ENCODE measurements at regions not wholly inside any gene's neighbourhood (a gene's known extent, or its start where the extent isn't known, plus 50 kb on each side); places are given as distances from the start of the nearest gene placed in this dataset.
"Not testable (repeated sequence)": the region's sequence is repeated elsewhere in the genome, so short reads cannot be mapped to it uniquely, and the experiment has no call there.

DNA sequence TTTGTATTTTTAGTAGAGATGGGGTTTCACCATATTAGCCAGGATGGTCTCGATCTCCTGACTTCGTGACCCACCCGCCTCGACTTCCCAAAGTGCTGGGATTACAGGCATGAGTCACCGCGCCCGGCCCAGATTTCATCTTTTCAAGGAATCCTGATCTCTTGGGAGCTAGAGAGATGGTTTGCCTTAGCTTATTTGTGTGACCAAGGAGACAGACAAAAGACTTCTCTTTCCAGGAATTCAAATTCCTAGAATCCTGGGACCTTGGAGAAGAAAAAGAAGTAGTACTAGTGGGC, 337.1 kb upstream of the KLF4 start:
- not testable (repeated sequence) for DNase-seq

DNA sequence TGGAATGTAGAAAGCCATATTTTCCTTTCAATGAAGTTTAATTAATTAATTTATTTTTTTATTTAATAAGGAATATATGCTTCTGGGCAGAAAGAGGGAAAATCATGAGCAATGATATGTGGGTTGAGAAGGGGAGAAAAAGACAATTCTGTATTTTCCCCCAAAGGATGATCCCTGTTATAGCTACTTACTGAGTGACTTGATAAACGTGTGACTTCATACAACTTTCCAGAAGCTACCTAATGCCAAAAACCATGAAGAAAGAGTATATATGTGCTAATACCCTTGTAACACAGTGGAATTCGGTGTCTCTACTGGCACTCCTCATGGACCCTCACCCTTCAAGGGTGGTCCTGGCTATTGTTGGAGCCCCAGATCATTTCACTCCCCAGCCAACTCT, 335.0 kb upstream of the KLF4 start:
- no peak for DNase-seq

DNA sequence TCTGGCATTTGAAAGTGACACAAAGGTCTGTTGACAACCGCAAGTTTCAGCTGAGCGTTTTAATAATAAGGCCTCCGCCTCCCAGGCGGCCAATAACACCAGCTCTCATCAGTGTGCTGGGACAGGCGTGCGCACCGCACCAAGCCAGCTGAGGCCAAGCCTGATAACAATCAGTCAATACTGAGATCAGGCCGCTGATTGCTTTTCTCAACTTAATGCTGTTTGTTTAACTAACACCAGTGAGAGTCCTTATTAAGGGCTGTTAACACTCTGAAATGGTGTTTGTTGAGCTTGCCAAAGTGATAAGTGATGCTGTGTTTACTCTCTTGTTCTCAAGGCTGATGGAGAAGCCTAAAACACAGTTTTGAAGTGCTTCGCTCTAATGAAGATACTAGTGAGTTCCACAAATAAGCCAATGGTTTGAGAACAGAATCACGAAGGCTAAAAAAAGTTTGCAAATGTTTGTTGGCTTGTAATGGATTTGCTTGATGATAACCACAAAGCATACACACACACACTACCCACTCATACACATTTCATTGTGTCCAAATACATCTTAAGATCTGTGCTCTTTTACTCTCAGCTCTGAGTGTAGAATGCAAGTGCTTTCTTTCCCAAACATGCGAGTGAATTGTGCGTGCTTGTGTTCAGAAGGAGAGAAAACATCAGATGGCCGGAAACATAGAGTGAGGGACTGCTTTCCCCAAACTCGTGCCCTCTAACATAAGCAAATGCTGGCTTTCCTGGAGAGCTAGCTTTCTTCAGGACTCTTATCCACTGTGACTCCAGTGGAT, 330.4 kb upstream of the KLF4 start:
- DNase-seq, result peak; percentile 16

GRCh38 chr9:107818503-107818829, 328.9 kb upstream of the KLF4 start:
- not testable (repeated sequence) for DNase-seq

DNA sequence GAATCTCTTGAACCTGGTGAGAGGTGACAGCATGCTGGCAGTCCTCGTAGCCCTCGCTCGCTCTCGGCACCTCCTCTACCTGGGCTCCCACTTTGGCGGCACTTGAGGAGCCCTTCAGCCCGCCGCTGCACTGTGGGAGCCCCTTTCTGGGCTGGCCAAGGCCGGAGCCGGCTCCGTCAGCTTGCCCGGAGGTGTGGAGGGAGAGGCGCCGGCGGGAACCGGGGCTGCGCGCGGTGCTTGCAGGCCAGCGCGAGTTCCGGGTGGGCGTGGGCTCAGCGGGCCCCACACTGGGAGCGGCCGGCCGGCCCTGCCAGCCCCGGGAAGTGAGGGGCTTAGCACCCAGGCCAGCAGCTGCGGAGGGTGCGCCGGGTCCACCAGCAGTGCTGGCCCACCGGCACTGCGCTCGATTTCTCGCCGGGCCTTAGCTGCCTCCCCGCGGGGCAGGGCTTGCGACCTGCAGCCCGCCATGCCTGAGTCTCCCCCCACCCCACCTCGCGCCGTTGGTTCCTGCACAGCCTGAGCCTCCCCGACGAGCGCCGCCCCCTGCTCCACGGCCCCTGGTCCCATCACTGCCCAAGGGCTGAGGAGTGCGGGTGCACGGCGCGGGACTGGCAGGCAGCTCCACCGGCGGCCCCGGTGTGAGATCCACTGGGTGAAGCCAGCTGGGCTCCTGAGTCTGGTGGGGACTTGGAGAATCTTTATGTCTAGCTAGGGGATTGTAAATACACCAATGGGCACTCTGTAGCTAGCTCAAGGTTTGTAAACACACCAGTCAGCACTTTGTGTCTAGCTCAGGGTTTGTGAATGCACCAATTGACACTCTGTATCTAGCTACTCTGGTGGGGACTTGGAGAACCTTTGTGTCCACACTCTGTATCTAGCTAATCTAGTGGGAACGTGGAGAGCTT, 328.3 kb upstream of the KLF4 start:
- DNase-seq, result not testable (repeated sequence)

GRCh38 chr9:107816561-107817021, 327.0 kb upstream of the KLF4 start:
- peak; percentile 72 for DNase-seq

- peak; percentile 21 for DNase-seq
Measured at GRCh38 chr9:107815782-107816560, 326.4 kb upstream of the KLF4 start.

GRCh38 chr9:107813287-107813686, 323.7 kb upstream of the KLF4 start:
- DNase-seq, result no peak

GRCh38 chr9:107810461-107810961, 320.9 kb upstream of the KLF4 start:
- no peak for DNase-seq

GRCh38 chr9:107809871-107810460, 320.4 kb upstream of the KLF4 start:
- DNase-seq, result no peak

GRCh38 chr9:107807183-107807582, 317.6 kb upstream of the KLF4 start:
- DNase-seq, result no peak

- no peak for DNase-seq
Measured at GRCh38 chr9:107805201-107805600, 315.6 kb upstream of the KLF4 start.

DNA sequence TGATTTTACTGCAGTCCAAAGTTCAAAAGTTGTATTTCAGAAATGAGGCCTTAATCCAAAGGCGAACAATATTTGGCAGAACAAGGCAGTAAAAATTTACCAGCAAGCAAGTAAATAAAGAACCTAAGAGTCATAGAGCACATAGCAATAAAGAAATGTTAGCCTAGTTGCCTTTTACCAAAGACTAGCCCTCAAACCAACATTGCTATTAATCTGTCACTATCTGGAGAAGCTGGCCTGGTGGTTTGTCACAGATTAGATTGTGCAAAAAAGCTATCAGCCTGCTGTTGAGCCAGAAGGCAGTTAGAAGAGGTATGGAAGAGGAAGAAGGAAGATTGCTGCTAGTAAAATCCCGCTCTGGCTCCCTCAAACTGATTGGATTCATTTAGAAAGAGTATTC, 304.7 kb upstream of the KLF4 start:
- DNase-seq, result no peak

DNA sequence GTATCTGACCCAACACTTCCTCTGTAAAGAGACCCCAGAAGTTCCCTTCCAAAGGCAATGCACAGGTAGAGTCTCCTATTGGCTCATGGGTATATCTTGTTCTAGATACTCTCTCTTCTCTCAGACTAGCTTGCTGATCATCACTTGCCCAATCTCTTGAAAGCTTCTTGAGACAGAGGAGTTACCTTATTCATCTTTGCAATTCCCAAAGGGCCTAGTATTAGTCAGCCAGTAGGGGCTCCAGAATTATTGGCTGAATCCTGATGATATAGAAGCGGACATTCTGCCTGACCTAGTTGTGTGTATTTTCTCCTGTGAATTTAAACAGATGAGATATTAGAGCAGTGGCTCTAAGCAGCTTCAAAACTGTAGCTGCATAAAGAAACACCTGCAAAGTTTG, 304.0 kb upstream of the KLF4 start:
- DNase-seq, result no peak

DNA sequence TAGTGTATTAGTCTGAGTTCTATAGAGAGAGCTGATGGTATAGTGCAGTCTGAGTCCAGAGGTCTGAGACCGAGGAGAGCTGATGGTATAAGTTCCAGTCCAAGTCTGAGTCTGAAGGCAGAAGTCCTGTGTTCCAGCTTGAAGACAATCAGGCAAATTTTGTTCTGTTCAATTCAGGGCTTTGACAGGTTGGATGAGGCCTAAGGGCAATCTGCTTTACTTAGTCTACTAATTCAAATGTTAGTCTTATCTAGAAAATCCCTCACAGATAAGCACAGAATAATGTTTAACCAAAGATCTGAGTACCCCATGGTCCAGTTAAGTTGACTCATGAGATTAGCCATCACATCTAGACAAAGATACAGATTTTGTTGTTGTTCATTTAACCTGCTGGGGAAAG, 303.0 kb upstream of the KLF4 start:
- DNase-seq, result no peak

GRCh38 chr9:107792006-107792405, 302.4 kb upstream of the KLF4 start:
- no peak for DNase-seq

GRCh38 chr9:107789001-107789700, 299.6 kb upstream of the KLF4 start:
- no peak for DNase-seq

DNA sequence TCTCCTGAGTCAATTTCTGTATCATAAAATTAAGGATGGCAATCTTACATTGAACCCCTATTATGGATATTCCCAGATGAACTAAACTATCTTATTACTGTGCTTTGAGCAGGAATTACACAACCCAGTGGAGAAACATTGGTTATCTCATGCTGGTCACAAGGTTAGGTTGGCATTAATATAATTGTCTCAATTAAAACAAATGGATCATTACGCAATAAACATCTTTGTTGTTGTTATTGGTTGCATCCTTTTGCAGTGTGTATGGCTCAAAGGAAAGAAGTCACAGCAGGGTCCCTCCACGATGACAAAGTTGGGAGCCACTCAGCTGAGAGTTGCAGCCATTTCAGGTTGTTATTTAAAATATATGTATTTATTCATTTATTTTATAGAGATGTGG, 297.0 kb upstream of the KLF4 start:
- DNase-seq, result no peak

- peak; percentile 68 for DNase-seq
Measured at GRCh38 chr9:107784235-107784958, 294.8 kb upstream of the KLF4 start.

DNA sequence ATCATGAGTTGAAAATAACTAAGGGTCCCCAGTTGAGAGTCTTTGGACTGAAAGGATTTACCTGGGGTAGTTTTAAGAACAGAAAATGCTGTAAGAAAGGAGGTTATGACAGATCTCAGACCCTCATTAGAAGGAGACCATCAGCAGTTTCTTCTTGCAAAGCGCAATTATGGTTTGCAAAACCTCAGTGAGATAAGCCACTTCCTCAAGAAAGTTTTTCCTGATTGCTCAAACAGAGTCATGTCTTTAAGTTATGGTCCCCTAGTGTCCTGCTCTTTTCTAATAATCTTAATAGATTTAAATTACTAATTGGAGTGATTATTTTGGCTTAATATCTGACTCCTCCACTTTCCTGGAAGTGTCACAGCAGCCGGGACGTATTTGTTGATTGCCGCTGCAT, 293.2 kb upstream of the KLF4 start:
- DNase-seq, result no peak

DNA sequence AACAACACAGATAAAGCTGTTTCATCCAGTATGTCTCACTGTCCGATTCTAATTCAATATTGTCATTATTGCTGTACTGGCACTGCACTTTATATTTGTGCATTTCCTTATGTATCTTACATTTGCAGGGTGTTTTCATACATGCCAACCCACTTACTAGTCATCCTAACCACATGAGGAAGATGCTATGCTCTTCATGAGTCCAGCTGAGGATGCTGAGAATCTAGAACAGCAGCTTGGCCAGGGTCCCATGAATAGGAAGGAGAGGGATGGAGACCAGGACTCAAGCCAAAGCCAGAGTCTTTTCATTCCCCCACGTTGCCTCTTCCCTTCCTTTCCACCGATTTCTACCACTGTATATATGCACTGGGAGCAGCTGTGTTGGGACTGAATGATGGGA, 292.8 kb upstream of the KLF4 start:
- peak; percentile 41 for DNase-seq

Measured in tongue (tissue), 1 donor.